NCI-H146 treated with DMSO at 0.1 percent for 48 hours (cell line): ENCODE measurements at regions not wholly inside any gene's neighbourhood (a gene's known extent, or its start where the extent isn't known, plus 50 kb on each side); places are given as distances from the start of the nearest gene placed in this dataset.
"Not testable (repeated sequence)": the region's sequence is repeated elsewhere in the genome, so short reads cannot be mapped to it uniquely, and the experiment has no call there.

Experiments used
- DNase-seq: peaks from one replicate; lab custom pipeline; 2025; ENCODE audit not compliant: unreplicated experiment; lab: John Stamatoyannopoulos, UW

DNA sequence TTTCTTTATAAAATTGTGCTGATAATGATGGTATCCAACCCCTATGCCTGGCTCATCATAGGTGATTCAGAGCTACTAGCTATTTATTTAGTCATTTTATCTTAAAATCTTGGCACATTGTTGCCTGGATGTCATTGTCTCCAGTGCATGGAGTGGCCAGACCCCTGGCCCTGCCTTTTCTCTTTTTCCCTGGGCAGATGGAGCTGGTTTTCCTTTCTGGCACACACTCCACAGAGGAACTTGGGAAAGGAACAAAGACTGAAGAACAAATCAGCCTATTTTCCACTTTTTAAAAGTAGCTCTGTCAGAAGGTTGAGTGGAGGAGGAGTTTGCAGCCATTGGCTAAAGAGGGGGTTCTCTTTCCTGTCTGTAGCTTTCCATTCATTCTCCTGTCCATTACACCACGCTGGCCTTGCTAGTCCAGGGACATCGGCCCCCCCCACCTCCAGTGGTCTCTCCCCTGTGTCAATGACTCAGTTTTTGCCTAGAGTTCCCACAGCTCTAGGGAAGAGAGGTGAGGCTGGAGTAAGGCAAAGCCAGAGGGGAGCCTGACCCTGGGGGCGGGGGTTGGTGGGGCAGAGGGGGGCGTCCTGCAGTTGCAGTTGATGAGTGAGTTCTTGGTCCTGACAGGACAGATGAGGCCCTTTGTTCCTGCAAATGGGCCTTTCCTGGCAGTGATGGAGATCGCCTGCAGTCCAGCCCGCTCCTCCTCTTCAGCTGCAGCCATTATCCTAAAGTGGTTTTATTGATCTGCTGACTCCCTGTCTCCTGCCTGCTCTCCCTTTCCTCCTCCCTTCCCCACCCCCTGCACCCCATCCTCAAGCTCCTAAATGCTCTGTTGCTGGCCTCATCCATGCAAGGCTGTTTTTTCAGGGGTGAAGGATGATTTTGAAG is 774.5 kb downstream of the DHX35 start:
- no peak for DNase-seq

DNA sequence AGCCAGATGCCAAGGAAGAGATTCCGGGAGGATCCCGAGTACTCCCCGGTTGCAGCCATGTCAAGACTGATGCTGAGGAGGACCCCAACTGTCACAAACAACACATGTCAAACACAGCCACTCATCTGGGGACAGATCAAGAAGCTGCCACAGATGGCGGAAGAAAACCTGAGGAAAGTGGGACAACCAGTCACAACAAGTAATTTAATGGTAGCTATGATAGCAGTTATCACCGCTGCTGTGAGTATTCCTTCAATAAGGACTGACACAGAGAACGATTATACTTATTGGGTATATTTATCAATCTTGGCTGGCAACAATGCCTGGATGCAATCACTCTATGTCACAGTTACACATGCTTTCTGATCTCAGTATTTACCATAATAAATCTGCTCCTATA is 763.4 kb downstream of the DHX35 start:
- DNase-seq = not testable (repeated sequence)

- no peak for DNase-seq
Measured at GRCh38 chr20:39719293-39719692, 757.1 kb downstream of the DHX35 start.

GRCh38 chr20:39717936-39718335 is 755.8 kb downstream of the DHX35 start:
- DNase-seq = no peak

- DNase-seq = no peak
Measured at GRCh38 chr20:39716796-39717341, 754.7 kb downstream of the DHX35 start.

DNA sequence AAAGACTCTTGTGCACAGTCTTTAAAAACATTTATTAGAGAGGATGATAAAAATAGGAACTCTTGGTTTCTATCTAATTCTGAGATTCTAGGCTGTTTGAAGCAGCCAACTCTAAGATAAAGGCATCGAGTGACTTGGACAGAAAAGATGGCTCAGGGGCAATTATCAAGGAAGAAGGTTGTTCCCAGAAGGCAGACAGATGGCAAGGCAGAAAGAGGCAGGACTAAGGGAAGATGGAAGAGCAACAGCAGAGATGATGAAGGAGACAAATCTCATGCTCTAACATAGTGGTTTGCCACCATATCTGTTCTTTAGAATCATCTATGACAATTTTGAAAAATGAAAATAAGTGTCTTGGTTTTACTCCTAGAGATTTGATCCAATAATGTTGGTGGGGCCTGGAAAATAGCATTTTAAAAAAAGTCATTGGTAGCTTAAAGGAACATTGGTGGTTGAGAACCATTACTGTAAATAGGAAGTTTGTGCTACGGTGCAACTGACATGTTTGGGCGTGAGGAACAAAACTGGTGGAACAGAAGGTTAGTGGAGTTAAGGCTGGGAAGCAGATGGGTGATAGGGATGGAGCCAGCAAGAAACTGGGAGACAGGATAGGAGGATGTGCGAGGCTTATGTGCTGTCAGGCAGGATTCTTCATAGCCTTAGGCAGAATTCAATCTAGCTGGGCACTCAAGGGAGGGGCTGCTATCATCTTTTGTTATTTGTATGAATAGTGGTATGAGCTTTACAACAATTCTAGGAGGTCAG is 751.1 kb downstream of the DHX35 start:
- no peak for DNase-seq

DNA sequence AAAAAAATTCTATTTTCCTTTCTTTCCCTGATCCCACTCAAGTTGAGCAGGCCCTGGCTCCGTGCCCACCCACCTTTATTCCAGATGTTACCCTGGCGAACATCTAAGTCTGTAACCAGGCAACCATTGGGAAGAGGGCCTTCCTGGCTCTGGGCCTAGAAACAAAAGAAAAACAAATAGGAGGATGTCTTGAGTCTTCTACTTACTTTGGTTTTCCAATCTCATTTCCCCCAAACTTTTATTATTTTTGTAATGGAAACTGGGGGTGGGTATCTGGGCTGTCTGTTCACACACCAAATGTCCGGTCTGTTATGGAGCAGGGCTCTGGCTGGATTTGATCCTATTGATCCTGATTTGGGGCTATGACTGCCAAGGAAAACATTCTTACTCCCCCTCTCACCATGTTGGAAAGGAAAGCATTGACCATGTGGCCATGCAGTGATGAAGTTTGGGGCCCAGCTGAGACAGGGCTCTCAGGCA is 744.1 kb downstream of the DHX35 start:
- no peak for DNase-seq

DNA sequence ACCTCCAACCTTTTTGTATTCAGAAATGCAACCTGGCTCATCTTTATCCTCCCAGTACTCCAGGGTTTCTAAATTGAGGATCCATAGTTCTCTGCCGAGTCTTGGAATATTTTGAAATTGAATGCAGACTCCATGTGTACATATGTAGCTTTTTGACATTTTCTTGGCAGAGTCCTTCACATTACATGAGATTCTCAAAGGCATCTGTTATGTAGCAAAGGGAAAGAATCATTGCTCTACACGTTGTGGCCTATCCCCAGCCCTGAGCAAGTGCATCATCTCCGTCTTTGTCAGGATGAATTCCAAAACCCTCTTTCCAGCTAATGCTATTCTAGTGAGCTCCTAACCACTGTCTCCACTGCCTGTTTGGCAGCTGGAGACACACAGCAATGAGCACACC is 742.9 kb downstream of the DHX35 start:
- DNase-seq = no peak

GRCh38 chr20:39703357-39703756 is 741.2 kb downstream of the DHX35 start:
- DNase-seq = not testable (repeated sequence)

DNA sequence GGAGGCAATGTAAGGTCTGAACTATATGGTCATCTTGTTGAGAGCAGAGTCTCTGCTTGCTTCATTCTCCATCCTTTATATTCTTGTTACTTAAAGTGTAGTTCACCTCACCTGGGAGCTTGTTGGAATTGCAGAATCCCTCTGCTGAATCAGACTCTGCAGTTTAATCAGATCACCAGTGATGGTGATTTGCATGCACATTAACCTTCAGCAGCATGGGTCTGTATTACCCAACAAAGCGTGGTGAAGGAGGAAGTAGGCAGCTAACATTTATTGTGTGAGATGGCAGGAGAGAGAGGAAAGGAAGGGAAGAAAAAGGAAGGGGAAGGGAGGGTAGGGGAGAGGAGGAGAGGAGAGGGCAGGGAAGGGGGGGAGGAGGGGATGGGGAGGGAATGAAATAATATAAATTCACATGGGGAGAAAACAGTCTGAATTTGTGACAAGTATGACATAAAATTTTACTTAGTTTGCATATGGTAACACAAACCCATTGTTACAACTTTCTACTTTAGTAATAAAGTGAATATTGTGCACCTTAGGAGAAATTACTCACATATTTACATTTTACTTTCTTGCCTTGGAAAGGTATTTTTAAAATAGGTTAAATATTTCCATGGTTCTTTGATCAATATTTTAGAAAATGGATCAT is 740.7 kb downstream of the DHX35 start:
- no peak for DNase-seq

- no peak for DNase-seq
Measured at GRCh38 chr20:39700528-39700927, 738.4 kb downstream of the DHX35 start.

DNA sequence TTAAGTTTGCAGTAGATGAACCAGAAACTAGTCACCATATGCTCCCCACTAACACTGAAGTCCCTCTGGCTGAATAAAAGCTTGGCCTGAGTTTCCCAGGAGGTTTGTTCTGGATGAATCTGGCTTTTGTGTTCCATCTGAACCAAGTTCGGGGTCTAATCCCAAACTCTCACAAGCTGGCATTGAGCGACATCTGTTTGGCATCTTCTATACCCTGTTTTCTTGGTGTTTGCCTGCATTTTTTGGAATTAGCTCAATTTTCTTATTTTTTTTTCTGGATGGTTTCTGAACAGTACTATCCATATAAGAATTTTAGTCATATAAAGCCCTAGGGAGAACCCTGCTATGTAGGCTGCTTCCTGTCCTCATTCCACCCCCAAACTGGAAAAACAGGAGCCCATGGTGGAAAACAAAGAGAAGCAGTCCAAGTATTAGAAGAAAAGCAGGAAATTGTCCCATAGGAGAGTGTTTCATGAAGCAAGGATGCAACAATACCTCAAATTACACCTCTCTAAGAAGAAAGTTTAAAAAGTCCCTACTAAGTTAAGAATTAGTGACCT is 737.1 kb downstream of the DHX35 start:
- no peak for DNase-seq

GRCh38 chr20:39698752-39699151 is 736.6 kb downstream of the DHX35 start:
- no peak for DNase-seq

GRCh38 chr20:39691151-39691862 is 729.2 kb downstream of the DHX35 start:
- DNase-seq = no peak

GRCh38 chr20:39676857-39677391 is 714.8 kb downstream of the DHX35 start:
- no peak for DNase-seq

- no peak for DNase-seq
Measured at GRCh38 chr20:39676241-39676640, 714.1 kb downstream of the DHX35 start.

DNA sequence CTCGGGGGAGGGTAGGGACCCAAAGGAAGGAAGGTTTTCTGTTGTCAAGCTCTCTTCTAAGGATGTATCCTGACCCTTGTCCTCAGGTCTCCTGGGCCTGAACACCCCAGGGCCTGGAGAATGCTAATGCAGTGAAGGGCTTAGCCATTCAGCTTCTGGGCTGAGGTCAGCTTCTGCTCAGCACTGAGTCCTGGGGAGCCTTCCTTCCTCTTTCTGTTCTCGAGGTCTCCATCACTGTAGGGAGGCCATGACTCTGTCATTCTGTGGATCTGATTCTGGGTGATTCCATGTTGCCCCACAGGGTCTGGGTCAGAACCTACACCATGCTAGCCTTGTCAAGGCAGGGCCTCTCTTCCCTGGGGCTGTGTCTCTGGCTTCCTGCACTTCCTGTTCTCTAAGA is 712.7 kb downstream of the DHX35 start:
- no peak for DNase-seq

DNA sequence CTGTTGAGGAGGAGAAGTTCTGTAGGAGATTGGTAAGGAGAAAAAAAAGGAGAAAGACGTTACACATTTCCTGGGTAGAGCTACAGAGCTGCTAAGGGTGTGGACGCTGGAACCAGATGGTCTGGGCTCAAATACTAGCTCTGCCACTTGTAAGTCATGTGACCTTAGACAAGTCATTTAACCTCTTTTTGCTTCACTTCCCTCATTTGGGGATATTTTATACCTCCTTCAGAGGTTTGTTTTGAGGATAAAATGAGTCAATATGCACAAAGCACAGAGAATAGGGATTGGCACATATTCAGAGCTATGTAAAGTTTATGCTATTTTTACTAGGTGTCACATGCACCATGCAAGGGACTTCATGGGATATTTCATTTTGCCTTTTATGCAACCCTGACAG is 708.8 kb downstream of the DHX35 start:
- DNase-seq = no peak

GRCh38 chr20:39669659-39670058 is 707.5 kb downstream of the DHX35 start:
- DNase-seq = no peak

DNA sequence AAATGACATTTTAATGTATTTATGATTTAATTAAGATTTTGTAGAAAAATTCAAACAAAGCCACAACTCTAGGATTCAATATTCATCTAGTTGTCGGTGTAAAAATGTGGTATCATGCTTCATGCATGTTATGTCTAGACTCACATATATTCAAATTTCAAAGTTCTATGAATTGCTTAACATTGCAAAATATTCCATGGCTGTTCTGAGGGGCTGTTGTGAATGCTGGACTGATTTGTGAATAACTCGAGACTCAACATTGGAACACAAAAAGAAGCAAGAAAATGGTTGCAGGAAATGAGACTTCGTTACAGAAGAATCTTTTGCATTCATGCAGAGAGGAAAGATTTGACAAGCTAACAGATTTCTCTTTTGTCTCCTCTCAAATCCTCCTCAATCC is 705.9 kb downstream of the DHX35 start:
- no peak for DNase-seq
